HG03378 (cell line): ENCODE measurements at regions not wholly inside any gene's neighbourhood (a gene's known extent, or its start where the extent isn't known, plus 50 kb on each side); places are given as distances from the start of the nearest gene placed in this dataset.

ENCODE experiments used
- ATAC-seq: cut with Tn5 transposase; IDR thresholded peaks from one replicate; pipeline ENCODE4 v1.9.1; 2021; ENCODE audit warnings: mild to moderate bottlenecking, moderate library complexity; ENCODE audit not compliant: unreplicated experiment

GRCh38 chr3:159210336-159210735 is 408.5 kb downstream of the MFSD1 start:
- no peak for ATAC-seq

DNA sequence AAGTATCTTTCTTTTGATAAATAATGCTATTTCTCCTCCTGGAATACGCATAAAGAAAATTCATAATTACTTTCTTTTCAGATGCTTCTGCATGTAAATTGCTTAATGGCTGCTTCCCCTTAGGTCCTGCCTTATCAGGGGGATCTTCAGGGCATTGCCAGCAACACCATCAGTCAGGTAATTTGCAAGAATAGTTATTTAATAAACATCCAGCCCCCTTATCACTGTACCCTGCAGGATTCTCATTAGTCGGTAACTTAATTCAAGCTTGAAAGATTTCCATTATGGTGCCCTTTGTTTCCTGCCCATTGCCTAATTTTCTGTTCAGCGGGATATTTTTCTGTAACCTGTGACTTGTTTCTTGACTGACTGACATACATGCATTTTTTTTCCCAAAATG is 414.5 kb downstream of the MFSD1 start:
- ATAC-seq: no peak

DNA sequence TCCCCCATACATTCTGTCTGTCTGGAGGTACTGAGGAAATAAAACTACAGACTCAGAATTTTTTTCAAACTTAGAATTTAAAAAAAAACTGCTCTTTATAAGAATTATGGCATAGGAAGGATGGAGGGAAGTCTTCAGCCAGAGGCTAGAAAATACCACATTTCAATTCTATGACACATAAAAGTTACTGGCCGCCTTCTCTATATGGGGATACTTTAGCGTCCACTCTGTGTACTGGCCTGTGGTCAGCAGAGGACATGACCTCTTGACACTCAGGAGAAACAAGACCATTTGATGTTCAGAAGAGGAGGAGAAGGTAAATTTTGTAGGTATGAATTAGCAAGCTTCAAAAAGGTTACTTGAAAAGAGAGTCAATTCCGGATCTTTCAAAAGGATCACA is 417.4 kb downstream of the MFSD1 start:
- no peak for ATAC-seq

- no peak for ATAC-seq
These were observed 419.5 kb downstream of the MFSD1 start for GRCh38 chr3:159221335-159221734.

DNA sequence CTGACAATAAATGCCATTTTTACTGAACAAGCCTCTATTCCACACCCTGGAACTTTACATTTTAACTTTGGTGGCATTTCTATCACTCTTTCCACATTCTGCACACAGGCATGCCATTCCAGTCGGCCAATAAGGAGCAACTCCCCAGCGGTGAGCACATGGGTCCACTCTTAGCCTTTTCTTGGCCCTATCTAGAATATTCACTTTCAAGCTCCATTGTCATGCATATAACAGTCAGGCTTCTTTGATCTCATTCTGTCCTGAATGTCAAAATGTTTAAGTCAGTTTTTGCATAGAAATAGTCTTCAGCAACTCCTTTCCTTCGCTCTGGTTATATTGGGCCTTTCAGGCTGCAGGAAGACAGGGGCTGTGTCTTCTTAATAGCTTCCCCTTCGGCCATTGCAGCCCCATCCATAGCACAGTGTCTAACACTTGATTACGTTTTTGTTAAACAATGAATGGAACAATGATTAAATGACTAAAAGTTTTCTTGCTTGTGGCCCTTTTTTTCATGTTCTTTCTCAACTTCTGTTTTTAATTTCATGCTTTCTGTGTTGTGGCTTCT is 427.3 kb downstream of the MFSD1 start:
- ATAC-seq: no peak

GRCh38 chr3:159232966-159233365 is 431.1 kb downstream of the MFSD1 start:
- no peak for ATAC-seq

DNA sequence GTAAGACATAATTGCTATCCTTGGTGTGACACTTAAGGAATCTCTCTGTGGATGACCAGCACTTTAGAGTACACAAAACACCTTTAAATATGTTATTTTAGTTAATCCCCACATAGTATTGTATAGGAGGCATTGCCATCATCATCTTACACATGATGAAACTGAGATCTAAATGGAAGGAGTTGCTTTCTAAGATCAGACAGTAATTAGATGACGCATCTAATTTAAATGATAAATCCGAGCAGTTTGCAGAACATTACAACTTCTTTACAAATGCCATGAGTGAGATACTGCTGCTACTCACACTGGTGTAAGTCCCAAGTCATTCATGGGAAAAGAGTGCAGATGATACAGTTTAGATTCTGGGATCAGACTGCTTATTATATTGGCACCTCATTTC is 431.9 kb downstream of the MFSD1 start:
- ATAC-seq: no peak

DNA sequence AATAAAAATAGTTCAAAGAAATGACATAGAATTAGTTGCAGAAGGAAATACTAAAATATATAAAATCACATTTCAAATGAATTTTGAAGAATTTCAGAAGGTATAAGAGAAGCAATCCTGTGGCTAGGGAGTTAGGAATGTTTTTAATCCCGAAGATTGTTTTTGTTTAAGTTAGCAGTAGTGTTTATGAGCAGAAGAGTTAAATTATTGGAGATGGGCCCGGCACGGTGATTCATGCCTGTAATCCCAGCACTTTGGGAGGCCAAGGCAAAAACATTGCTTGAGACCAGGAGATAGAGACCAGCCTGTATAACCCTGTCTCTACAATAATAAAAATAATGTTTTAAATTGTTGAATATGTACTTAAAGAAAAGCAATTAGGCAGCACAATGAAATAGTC is 432.5 kb downstream of the MFSD1 start:
- ATAC-seq: no peak

GRCh38 chr3:159236321-159236720 is 434.5 kb downstream of the MFSD1 start:
- no peak for ATAC-seq

DNA sequence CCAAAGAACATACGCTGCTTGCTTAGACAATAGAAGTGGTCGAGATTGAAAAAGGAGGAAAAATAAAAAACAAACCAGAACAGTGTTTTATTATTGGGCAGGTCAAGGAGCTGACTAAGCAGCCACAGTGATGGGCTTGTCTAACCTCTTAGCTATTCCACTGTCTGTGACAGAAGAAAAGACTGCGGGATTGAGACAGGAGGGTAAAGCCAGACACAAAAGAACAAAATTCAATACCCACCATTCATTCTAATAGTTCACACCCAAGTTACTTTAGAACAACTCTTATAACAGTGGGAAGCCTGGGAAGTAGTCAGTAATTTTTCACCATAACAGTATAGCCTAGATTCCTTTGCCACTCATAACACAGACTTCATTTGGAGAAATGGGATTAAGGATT is 435.4 kb downstream of the MFSD1 start:
- no peak for ATAC-seq

GRCh38 chr3:159238646-159239045 is 436.8 kb downstream of the MFSD1 start:
- ATAC-seq: no peak

GRCh38 chr3:159239059-159239458 is 437.2 kb downstream of the MFSD1 start:
- no peak for ATAC-seq

GRCh38 chr3:159244933-159245332 is 443.1 kb downstream of the MFSD1 start:
- no peak for ATAC-seq

- no peak for ATAC-seq
These were observed 444.0 kb downstream of the MFSD1 start for GRCh38 chr3:159245871-159246270.

DNA sequence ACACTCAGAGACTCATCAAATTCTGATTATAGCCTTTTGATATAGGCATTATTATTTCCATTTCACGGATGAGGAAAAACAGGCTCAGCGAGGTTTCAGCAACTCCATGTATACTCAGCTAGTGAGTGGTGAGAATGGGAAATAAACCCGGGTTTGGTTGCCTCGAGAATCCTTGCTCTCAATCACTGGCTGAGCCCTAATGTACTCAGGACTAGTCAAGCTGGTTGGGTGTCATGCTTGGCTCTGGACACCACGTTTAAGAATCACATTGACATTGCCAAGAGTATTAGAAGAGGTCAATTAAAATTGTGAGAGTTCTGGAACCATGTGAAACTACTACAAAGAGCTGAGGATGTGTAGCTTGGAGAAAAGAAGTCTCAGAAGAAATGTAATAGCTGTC is 444.5 kb downstream of the MFSD1 start:
- ATAC-seq: no peak

GRCh38 chr3:159249472-159250174 is 447.8 kb downstream of the MFSD1 start:
- no peak for ATAC-seq

DNA sequence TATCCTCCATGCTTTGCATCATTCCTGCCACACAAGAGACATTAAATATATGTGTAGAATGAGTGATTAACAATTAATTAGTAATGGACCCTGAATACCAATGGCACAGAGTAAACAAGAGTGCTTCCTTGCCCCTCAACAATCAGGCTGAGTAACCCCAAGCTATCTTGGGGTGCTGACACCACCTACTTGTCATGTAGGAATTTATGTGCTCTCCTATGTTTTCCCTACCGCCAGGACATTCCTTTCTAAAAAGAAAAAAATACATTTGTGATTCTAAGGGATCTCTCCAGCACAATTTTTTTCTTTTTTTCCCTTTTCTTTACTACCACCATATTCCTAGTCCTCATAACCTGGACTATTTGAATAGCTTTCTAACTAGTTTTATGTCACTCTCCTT is 449.1 kb downstream of the MFSD1 start:
- no peak for ATAC-seq

GRCh38 chr3:159252274-159252673 is 450.4 kb downstream of the MFSD1 start:
- no peak for ATAC-seq

DNA sequence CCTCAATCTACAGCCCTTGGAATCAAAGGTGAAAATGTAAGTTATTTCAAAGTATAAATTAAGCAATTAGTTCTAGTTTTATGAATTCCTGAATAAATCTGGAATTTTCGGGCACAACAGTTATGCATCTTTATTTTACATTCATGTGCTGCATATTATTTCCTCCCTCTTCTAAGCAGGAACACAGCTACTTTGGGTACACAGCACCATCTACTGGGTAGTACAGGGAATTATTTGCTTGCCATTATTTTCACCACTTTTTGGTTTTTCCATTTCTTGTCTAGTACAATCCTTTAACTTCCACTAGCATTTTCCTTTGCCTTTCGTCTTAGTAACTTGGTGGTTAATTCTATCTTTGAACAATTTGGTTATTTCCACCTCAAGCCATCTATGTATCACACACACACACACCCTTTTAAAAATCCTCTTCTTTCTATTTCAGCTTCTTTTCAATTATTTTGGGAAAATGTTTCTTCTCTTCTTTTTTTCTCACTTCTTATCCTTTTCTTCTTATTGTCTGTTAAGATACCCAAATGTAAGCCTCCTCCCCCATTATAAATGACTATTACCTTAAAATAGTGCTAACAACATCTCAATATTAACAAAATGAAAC is 451.0 kb downstream of the MFSD1 start:
- no peak for ATAC-seq

DNA sequence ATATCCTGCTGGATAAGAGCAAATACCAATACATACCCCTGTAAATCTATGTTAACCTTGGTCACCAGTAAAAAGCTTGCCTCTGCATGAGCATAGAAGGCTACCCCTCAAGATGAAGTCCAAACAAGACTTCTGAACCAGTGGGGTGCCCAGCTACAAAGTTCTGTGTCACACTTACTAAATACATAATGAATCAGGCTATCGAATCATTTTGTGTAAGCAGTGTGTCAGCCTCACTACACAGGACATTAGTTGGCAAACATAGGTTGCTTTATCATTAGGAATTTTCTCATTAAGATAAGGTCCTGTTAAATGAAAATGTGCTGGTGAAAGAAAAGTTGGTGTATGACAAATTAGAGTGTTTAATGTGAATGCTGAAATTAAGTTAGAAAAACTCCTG is 452.0 kb downstream of the MFSD1 start:
- ATAC-seq: no peak

DNA sequence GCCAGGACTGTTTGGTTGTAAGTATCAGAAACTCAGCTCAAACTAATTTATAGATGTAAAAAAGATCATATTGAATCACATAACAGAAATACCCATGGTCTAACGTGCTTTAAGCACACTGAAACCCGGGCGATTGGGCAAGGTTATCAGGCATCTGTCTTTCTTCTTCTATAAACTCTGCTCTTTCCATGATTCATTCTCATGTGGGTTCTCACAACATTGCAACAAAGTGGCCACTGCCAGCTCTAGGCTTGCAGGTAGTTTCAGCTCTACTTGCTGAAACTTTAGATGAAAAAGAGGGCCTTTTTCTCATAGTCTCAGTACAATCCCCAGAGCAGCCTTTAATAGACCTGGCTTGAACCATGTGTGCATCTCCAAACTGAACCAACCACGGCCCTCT is 456.1 kb downstream of the MFSD1 start:
- no peak for ATAC-seq

GRCh38 chr3:159258934-159259333 is 457.1 kb downstream of the MFSD1 start:
- ATAC-seq: no peak
